Liver (tissue), 8 donors: ENCODE measurements at regions not wholly inside any gene's neighbourhood (a gene's known extent, or its start where the extent isn't known, plus 50 kb on each side); places are given as distances from the start of the nearest gene placed in this dataset.

ENCODE experiments used
- DNase-seq: peaks from one replicate; pipeline ENCODE4 v3.0.0-alpha.2; 2017; ENCODE audit warnings: low spot score
- H3K27ac ChIP-seq, 2 donors: one replicate each; pipeline ENCODE4 v1.7.0; 2013; ENCODE audit warnings: inconsistent platforms in 2 of 2, low read length in 2 of 2, control low read depth in 1 of 2, low read depth in 1 of 2, mild to moderate bottlenecking in 1 of 2
- H3K27me3 ChIP-seq, 4 donors: one replicate each; pipeline versions ENCODE4 v1.6.1 to v1.7.0; 2013; ENCODE audit warnings: low read length in 3 of 4, inconsistent platforms in 1 of 4, mild to moderate bottlenecking in 1 of 4, moderate library complexity in 1 of 4; ENCODE audit not compliant: control insufficient read depth in 4 of 4, insufficient read depth in 4 of 4
- H3K36me3 ChIP-seq, 4 donors: one replicate each; pipeline versions ENCODE4 v1.6.1 to v1.7.0; 2013; ENCODE audit warnings: low read length in 3 of 4, mild to moderate bottlenecking in 3 of 4, low read depth in 1 of 4, moderate library complexity in 1 of 4; ENCODE audit not compliant: control insufficient read depth in 4 of 4, insufficient read depth in 3 of 4
- H3K4me1 ChIP-seq, 4 donors: one replicate each; pipeline versions ENCODE4 v1.6.1 to v1.7.0; 2013; ENCODE audit warnings: low read length in 3 of 4, mild to moderate bottlenecking in 3 of 4, moderate library complexity in 1 of 4; ENCODE audit not compliant: control insufficient read depth in 4 of 4, insufficient read depth in 4 of 4
- H3K4me3 ChIP-seq, 3 donors: one replicate each; pipeline versions ENCODE4 v1.6.1 to v1.7.0; 2013; ENCODE audit warnings: low read length in 3 of 3, control low read depth in 1 of 3, low read depth in 1 of 3, mild to moderate bottlenecking in 1 of 3
- H3K9ac ChIP-seq, 2 donors: one replicate each; pipeline ENCODE4 v1.7.0; 2013; ENCODE audit warnings: low read length in 2 of 2, mild to moderate bottlenecking in 2 of 2, moderate library complexity in 2 of 2, control low read depth in 1 of 2, low read depth in 1 of 2
- H3K9me3 ChIP-seq, 4 donors: one replicate each; pipeline versions ENCODE4 v1.6.1 to v1.7.0; 2013; ENCODE audit warnings: low read length in 3 of 4; ENCODE audit not compliant: control insufficient read depth in 4 of 4
- EGR1 ChIP-seq, 2 donors: IDR thresholded peaks; 2 replicates each; pipeline ENCODE4 v1.6.1; 2016 to 2018; ENCODE audit warnings: antibody characterized with exemption in 2 of 2, low read depth in 2 of 2
- FOXA1 ChIP-seq: IDR thresholded peaks from 2 replicates; pipeline ENCODE4 v1.6.1; 2016; ENCODE audit warnings: antibody characterized with exemption
- FOXA2 ChIP-seq: IDR thresholded peaks from 2 replicates; pipeline ENCODE4 v1.6.1; 2016; ENCODE audit warnings: antibody characterized with exemption
- GABPA ChIP-seq, 2 donors: IDR thresholded peaks in 1 of 2; conservative IDR thresholded peaks in 1 of 2; 2 replicates each; pipeline ENCODE4 v1.6.1; 2016; ENCODE audit warnings: antibody characterized with exemption in 2 of 2, mild to moderate bottlenecking in 1 of 2, moderate library complexity in 1 of 2
- HNF4A ChIP-seq, 2 donors: conservative IDR thresholded peaks; 2 replicates each; pipeline ENCODE4 v1.6.1; 2016; ENCODE audit warnings: antibody characterized with exemption in 2 of 2, mild to moderate bottlenecking in 2 of 2
- HNF4G ChIP-seq: IDR thresholded peaks from 2 replicates; pipeline ENCODE4 v1.6.1; 2016; ENCODE audit warnings: antibody characterized with exemption
- JUND ChIP-seq, 2 donors: IDR thresholded peaks; 2 replicates each; pipeline ENCODE4 v1.6.1; 2016; ENCODE audit warnings: antibody characterized with exemption in 2 of 2
- NR2F2 ChIP-seq: IDR thresholded peaks from 2 replicates; pipeline ENCODE4 v1.6.1; 2016; ENCODE audit warnings: antibody characterized with exemption
- RAD21 ChIP-seq, 2 donors: IDR thresholded peaks; 2 replicates each; pipeline ENCODE4 v1.6.1; 2016; ENCODE audit warnings: antibody characterized with exemption in 2 of 2, mild to moderate bottlenecking in 2 of 2
- RXRA ChIP-seq, 2 donors: IDR thresholded peaks; 2 replicates each; pipeline ENCODE4 v1.6.1; 2017 to 2018; ENCODE audit warnings: antibody characterized with exemption in 2 of 2, mild to moderate bottlenecking in 1 of 2
- SP1 ChIP-seq: IDR thresholded peaks from 2 replicates; pipeline ENCODE4 v1.6.1; 2018; ENCODE audit warnings: antibody characterized with exemption, mild to moderate bottlenecking
- TAF1 ChIP-seq: conservative IDR thresholded peaks from 2 replicates; pipeline ENCODE4 v1.6.1; 2016; ENCODE audit warnings: antibody characterized with exemption, mild to moderate bottlenecking
- WGBS: extraction: QIAGEN DNeasy Blood & Tissue Kit; methylation state at CpG from one replicate; pipeline ENCODE4 v1.1.7; 2013; 5-methylcytosine and 5-hydroxymethylcytosine counted together
- TF ChIP-seq, protein P1 (sequence below): IDR thresholded peaks from 2 replicates; pipeline ENCODE4 v1.6.1; 2016; ENCODE audit warnings: antibody characterized with exemption
- TF ChIP-seq, protein P2 (sequence below): IDR thresholded peaks from 2 replicates; pipeline ENCODE4 v1.6.1; 2016; ENCODE audit warnings: antibody characterized with exemption
- TF ChIP-seq, protein P3 (sequence below): fragments of 150-350 bp; IDR thresholded peaks from 2 replicates; pipeline ENCODE4 v1.5.1; 2017; ENCODE audit warnings: improper control_type of control experiment, low read depth, low read length; ENCODE audit not compliant: missing input control
- TF ChIP-seq, protein P4 (sequence below): IDR thresholded peaks from 2 replicates; pipeline ENCODE4 v1.6.1; 2016; ENCODE audit warnings: antibody characterized with exemption
- TF ChIP-seq, protein P5 (sequence below): IDR thresholded peaks from 2 replicates; pipeline ENCODE4 v1.6.1; 2016; ENCODE audit warnings: antibody characterized with exemption, mild to moderate bottlenecking
- donor health status: healthy.
- donor health status: healthy.
- donor health status: healthy.
- donor health status: healthy.
- donor health status: healthy.

DNA sequence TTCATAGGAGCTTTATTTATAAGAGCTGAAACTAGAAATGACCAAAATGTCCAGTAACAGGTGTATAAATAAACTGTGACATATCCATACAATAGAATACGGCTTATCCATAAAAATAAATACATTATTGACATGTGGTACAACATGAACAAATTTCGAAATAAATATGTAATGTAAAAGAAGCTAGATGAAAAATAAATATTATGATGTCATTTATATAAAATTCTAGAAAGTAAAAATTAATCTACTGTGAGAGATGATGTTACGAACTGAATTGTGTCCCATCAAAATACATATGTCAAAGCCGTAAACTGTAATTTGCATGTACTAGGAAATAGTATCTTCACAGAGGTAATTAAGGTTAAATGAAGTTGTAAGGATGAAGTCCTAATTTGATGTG lies 1104.9 kb downstream of the NSUN3 start:
- TF ChIP-seq GABPA (IDR thresholded peaks at IDR 0.05 in 1 of 2, conservative IDR thresholded peaks at IDR 0.05 in 1 of 2) = no peak
- no peak for TF ChIP-seq HNF4A (conservative IDR thresholded peaks at IDR 0.05)
- no peak for TF ChIP-seq FOXA2
- no peak for TF ChIP-seq JUND (IDR thresholded peaks at IDR 0.05)
- no peak for TF ChIP-seq RXRA (IDR thresholded peaks at IDR 0.05)
- TF ChIP-seq SP1 = no peak
- TF ChIP-seq, protein P1, sequence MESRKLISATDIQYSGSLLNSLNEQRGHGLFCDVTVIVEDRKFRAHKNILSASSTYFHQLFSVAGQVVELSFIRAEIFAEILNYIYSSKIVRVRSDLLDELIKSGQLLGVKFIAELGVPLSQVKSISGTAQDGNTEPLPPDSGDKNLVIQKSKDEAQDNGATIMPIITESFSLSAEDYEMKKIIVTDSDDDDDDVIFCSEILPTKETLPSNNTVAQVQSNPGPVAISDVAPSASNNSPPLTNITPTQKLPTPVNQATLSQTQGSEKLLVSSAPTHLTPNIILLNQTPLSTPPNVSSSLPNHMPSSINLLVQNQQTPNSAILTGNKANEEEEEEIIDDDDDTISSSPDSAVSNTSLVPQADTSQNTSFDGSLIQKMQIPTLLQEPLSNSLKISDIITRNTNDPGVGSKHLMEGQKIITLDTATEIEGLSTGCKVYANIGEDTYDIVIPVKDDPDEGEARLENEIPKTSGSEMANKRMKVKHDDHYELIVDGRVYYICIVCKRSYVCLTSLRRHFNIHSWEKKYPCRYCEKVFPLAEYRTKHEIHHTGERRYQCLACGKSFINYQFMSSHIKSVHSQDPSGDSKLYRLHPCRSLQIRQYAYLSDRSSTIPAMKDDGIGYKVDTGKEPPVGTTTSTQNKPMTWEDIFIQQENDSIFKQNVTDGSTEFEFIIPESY = no peak
- TF ChIP-seq, protein P2, sequence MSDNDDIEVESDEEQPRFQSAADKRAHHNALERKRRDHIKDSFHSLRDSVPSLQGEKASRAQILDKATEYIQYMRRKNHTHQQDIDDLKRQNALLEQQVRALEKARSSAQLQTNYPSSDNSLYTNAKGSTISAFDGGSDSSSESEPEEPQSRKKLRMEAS = no peak
- no peak for TF ChIP-seq NR2F2
- TF ChIP-seq, protein P3, sequence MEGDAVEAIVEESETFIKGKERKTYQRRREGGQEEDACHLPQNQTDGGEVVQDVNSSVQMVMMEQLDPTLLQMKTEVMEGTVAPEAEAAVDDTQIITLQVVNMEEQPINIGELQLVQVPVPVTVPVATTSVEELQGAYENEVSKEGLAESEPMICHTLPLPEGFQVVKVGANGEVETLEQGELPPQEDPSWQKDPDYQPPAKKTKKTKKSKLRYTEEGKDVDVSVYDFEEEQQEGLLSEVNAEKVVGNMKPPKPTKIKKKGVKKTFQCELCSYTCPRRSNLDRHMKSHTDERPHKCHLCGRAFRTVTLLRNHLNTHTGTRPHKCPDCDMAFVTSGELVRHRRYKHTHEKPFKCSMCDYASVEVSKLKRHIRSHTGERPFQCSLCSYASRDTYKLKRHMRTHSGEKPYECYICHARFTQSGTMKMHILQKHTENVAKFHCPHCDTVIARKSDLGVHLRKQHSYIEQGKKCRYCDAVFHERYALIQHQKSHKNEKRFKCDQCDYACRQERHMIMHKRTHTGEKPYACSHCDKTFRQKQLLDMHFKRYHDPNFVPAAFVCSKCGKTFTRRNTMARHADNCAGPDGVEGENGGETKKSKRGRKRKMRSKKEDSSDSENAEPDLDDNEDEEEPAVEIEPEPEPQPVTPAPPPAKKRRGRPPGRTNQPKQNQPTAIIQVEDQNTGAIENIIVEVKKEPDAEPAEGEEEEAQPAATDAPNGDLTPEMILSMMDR = no peak
- TF ChIP-seq, protein P4, sequence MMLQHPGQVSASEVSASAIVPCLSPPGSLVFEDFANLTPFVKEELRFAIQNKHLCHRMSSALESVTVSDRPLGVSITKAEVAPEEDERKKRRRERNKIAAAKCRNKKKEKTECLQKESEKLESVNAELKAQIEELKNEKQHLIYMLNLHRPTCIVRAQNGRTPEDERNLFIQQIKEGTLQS = no peak
- no peak for TF ChIP-seq EGR1 (IDR thresholded peaks at IDR 0.05; ENCODE audit: low read depth in 2 of 2)
- TF ChIP-seq HNF4G = no peak
- TF ChIP-seq TAF1 = no peak
- no peak for TF ChIP-seq RAD21 (IDR thresholded peaks at IDR 0.05)
- TF ChIP-seq, protein P5, sequence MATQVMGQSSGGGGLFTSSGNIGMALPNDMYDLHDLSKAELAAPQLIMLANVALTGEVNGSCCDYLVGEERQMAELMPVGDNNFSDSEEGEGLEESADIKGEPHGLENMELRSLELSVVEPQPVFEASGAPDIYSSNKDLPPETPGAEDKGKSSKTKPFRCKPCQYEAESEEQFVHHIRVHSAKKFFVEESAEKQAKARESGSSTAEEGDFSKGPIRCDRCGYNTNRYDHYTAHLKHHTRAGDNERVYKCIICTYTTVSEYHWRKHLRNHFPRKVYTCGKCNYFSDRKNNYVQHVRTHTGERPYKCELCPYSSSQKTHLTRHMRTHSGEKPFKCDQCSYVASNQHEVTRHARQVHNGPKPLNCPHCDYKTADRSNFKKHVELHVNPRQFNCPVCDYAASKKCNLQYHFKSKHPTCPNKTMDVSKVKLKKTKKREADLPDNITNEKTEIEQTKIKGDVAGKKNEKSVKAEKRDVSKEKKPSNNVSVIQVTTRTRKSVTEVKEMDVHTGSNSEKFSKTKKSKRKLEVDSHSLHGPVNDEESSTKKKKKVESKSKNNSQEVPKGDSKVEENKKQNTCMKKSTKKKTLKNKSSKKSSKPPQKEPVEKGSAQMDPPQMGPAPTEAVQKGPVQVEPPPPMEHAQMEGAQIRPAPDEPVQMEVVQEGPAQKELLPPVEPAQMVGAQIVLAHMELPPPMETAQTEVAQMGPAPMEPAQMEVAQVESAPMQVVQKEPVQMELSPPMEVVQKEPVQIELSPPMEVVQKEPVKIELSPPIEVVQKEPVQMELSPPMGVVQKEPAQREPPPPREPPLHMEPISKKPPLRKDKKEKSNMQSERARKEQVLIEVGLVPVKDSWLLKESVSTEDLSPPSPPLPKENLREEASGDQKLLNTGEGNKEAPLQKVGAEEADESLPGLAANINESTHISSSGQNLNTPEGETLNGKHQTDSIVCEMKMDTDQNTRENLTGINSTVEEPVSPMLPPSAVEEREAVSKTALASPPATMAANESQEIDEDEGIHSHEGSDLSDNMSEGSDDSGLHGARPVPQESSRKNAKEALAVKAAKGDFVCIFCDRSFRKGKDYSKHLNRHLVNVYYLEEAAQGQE = no peak
- no peak for DNase-seq
- Histone ChIP-seq H3K36me3 (no peaks in the 10 kb centered on the region), H3K9me3 (no peaks in the 10 kb centered on the region), H3K4me1 (peaks cover 0 to 3% (median under 1%) of the 10 kb centered on the region in 4 donors), H3K27ac (no peak overlapping the region), H3K27me3 (no peaks in the 10 kb centered on the region), H3K9ac (no peak overlapping the region), H3K4me3 (no peak overlapping the region)
- WGBS = 82% methylated on average over 4 of the region's 4 CpGs

DNA sequence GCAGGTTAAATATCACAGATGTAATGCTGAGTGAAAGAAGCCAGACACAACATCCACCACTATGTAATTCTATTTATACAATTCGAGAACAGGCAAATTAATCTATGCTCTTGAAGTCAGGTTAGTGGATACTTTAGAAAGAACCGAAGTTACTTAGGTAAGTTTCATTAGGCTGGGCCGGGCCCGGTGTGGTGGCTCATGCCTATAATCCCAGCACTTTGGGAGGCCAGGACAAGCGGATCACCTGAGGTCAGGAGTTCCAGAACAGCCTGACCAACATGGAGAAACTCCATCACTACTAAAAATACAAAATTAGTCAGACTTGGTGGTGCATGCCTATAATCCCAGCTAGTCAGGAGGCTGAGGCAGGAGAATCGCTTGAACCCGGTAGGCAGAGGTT lies 1105.7 kb downstream of the NSUN3 start:
- no peak overlapping the region for H3K27ac ChIP-seq
- 91% methylated on average over 7 of the region's 7 CpGs for WGBS
- H3K4me1 ChIP-seq = peaks cover 0 to 3% (median under 1%) of the 10 kb centered on the region in 4 donors
- H3K9me3 ChIP-seq = no peaks in the 10 kb centered on the region
- no peak overlapping the region for H3K9ac ChIP-seq
- DNase-seq = no peak
- no peak overlapping the region for H3K4me3 ChIP-seq
- H3K36me3 ChIP-seq = no peaks in the 10 kb centered on the region
- no peaks in the 10 kb centered on the region for H3K27me3 ChIP-seq
- TF ChIP-seq, protein P2 = no peak
- no peak for TF ChIP-seq FOXA1
- TF ChIP-seq, protein P1 = no peak
- TF ChIP-seq, protein P5 = no peak
- TF ChIP-seq HNF4A (conservative IDR thresholded peaks at IDR 0.05) = no peak
- no peak for TF ChIP-seq SP1
